HL-60 (cell line): ENCODE measurements at regions not wholly inside any gene's neighbourhood (a gene's known extent, or its start where the extent isn't known, plus 50 kb on each side); places are given as distances from the start of the nearest gene placed in this dataset.

Experiments
- DNase-seq, 2 experiments: peaks; one replicate each; pipeline ENCODE4 v3.0.0-alpha.2; 2010 to 2020; ENCODE audit warnings: low read depth in 1 of 2, low spot score in 1 of 2
- H3K27ac ChIP-seq: fragments of 250-450 bp; sonication (Bioruptor Pico); replicated peaks from 2 replicates; pipeline ENCODE4 v1.5.1; 2020; ENCODE audit warnings: mild to moderate bottlenecking, moderate library complexity
- H3K27me3 ChIP-seq: fragments of 250-450 bp; sonication (Bioruptor Pico); 2 replicates; pipeline ENCODE4 v1.5.1; 2021; ENCODE audit warnings: mild to moderate bottlenecking, moderate library complexity; ENCODE audit not compliant: insufficient read depth, poor library complexity, severe bottlenecking
- H3K4me3 ChIP-seq: replicated peaks from 2 replicates; pipeline ENCODE4 v1.5.1; 2011; ENCODE audit warnings: mild to moderate bottlenecking, control low read depth, low read length; ENCODE audit not compliant: insufficient read depth
- GABPA ChIP-seq: IDR thresholded peaks from 2 replicates; pipeline ENCODE4 v1.6.1; 2012; ENCODE audit warnings: low read depth
- POLR2AphosphoS5 ChIP-seq: IDR thresholded peaks from 2 replicates; pipeline ENCODE4 v1.6.1; 2012; ENCODE audit warnings: low read depth
- SPI1 ChIP-seq: IDR thresholded peaks from 2 replicates; pipeline ENCODE4 v1.6.1; 2012; ENCODE audit warnings: low read depth, mild to moderate bottlenecking, borderline replicate concordance
- TF ChIP-seq, protein P1 (sequence below): IDR thresholded peaks from 2 replicates; pipeline ENCODE4 v1.6.1; 2012; ENCODE audit warnings: low read depth; ENCODE audit not compliant: insufficient replicate concordance
- TF ChIP-seq, protein P2 (sequence below): IDR thresholded peaks from one replicate; pipeline ENCODE4 v1.5.1; 2011; ENCODE audit warnings: low read length, control low read depth, inconsistent platforms; ENCODE audit not compliant: insufficient read depth

- no peak for DNase-seq
- no peaks in the 10 kb centered on the region for H3K27me3 ChIP-seq
- no peak overlapping the region for H3K27ac ChIP-seq
- TF ChIP-seq POLR2AphosphoS5 (no peak), GABPA (no peak), SPI1 (no peak)
- TF ChIP-seq, protein P1, sequence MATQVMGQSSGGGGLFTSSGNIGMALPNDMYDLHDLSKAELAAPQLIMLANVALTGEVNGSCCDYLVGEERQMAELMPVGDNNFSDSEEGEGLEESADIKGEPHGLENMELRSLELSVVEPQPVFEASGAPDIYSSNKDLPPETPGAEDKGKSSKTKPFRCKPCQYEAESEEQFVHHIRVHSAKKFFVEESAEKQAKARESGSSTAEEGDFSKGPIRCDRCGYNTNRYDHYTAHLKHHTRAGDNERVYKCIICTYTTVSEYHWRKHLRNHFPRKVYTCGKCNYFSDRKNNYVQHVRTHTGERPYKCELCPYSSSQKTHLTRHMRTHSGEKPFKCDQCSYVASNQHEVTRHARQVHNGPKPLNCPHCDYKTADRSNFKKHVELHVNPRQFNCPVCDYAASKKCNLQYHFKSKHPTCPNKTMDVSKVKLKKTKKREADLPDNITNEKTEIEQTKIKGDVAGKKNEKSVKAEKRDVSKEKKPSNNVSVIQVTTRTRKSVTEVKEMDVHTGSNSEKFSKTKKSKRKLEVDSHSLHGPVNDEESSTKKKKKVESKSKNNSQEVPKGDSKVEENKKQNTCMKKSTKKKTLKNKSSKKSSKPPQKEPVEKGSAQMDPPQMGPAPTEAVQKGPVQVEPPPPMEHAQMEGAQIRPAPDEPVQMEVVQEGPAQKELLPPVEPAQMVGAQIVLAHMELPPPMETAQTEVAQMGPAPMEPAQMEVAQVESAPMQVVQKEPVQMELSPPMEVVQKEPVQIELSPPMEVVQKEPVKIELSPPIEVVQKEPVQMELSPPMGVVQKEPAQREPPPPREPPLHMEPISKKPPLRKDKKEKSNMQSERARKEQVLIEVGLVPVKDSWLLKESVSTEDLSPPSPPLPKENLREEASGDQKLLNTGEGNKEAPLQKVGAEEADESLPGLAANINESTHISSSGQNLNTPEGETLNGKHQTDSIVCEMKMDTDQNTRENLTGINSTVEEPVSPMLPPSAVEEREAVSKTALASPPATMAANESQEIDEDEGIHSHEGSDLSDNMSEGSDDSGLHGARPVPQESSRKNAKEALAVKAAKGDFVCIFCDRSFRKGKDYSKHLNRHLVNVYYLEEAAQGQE = no peak
- TF ChIP-seq, protein P2, sequence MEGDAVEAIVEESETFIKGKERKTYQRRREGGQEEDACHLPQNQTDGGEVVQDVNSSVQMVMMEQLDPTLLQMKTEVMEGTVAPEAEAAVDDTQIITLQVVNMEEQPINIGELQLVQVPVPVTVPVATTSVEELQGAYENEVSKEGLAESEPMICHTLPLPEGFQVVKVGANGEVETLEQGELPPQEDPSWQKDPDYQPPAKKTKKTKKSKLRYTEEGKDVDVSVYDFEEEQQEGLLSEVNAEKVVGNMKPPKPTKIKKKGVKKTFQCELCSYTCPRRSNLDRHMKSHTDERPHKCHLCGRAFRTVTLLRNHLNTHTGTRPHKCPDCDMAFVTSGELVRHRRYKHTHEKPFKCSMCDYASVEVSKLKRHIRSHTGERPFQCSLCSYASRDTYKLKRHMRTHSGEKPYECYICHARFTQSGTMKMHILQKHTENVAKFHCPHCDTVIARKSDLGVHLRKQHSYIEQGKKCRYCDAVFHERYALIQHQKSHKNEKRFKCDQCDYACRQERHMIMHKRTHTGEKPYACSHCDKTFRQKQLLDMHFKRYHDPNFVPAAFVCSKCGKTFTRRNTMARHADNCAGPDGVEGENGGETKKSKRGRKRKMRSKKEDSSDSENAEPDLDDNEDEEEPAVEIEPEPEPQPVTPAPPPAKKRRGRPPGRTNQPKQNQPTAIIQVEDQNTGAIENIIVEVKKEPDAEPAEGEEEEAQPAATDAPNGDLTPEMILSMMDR = no peak
- H3K4me3 ChIP-seq = no peak overlapping the region
Observed at GRCh38 chr1:224873434-224874369, 55.8 kb upstream of the DNAH14 start.

DNA sequence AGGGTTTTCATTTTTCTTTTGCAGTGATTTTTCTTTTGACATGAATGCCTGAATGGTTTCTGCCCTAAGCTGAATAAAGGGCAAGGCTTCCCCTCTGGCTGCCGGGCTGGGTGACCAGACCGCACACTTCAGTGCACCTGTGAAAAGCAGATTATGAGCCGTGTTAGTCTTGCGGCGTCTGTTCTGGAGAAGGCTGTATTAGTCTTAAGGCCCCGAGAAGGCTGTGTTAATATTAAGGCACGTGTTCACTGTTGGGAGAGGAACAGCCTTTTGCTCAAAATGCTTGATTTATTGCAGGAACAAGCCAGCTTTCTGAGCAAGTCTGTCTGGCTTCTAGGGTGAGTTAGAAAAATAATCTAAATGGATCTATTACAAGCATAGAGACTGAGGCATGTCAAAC, 54.7 kb upstream of the DNAH14 start:
- Histone ChIP-seq H3K4me3 (no peak overlapping the region), H3K27me3 (no peaks in the 10 kb centered on the region), H3K27ac (no peak overlapping the region)
- no peak for DNase-seq
- no peak for TF ChIP-seq SPI1
- TF ChIP-seq, protein P2 = no peak
- TF ChIP-seq, protein P1 = no peak
- TF ChIP-seq GABPA = no peak
- TF ChIP-seq POLR2AphosphoS5 = no peak

DNA sequence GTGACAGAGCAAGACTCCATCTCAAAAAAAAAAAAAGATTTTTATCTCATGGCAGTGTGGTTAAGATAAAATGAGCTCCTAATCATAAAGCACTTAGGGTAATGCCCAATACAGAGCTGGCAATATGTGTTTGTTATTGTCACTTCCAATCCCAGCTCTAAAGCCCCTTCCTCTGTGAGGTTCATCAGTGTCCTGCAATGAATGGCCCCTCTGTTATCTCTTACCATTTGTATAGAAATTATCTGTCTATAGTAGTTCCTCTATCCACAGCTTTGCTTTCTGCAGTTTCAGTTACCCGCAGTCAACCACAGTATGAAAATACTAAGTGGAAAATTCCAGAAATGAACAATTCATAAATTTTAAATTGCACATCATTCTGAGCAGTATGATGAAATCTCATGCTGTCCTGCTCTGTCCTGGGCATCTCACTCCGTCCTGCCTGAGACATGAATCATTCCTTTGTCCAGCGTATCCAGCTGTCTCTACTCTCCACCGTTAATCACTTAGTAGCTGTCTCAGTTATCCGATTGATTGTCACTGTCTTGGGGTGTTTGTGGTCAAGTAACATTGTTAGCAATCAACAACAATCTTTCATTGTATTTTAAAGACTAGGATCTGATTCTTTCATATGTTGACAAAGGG, 50.2 kb upstream of the DNAH14 start:
- H3K4me3 ChIP-seq = no peak overlapping the region
- no peak for DNase-seq
- H3K27me3 ChIP-seq = no peaks in the 10 kb centered on the region
- TF ChIP-seq SPI1 = no peak
- TF ChIP-seq, protein P1 = no peak
- no peak for TF ChIP-seq POLR2AphosphoS5
- no peak for TF ChIP-seq GABPA
- TF ChIP-seq, protein P2 = no peak
- no peak overlapping the region for H3K27ac ChIP-seq
